Activated T-cell treated with anti-CD3 and anti-CD28 coated beads, Interleukin-2, amount 50 U/mL, for 4 hours (primary cell): ENCODE measurements at regions not wholly inside any gene's neighbourhood (a gene's known extent, or its start where the extent isn't known, plus 50 kb on each side); places are given as distances from the start of the nearest gene placed in this dataset.

Experiments used
- ATAC-seq, 2 donors: fragments of 200-7000 bp; cut with Tn5 transposase; one replicate each; pipeline ENCODE4 v1.10.0; 2021
- DNase-seq: peaks from one replicate; pipeline ENCODE4 v3.0.0-alpha.2; 2020
- H3K27me3 Mint-ChIP-seq: one replicate; pipeline ENCODE4 v1.8.0; 2021; ENCODE audit warnings: low read depth, mixed read lengths
- H3K36me3 Mint-ChIP-seq: one replicate; pipeline ENCODE4 v1.8.0; 2022; ENCODE audit warnings: mixed read lengths; ENCODE audit not compliant: insufficient read depth
- H3K4me1 Mint-ChIP-seq: one replicate; pipeline ENCODE4 v1.8.0; 2021; ENCODE audit warnings: low read depth, mixed read lengths
- H3K4me3 Mint-ChIP-seq: one replicate; pipeline ENCODE4 v1.8.0; 2021; ENCODE audit warnings: mild to moderate bottlenecking, moderate library complexity, mixed read lengths
- H3K9me3 Mint-ChIP-seq: one replicate; pipeline ENCODE4 v1.8.0; 2021; ENCODE audit warnings: mixed read lengths

DNA sequence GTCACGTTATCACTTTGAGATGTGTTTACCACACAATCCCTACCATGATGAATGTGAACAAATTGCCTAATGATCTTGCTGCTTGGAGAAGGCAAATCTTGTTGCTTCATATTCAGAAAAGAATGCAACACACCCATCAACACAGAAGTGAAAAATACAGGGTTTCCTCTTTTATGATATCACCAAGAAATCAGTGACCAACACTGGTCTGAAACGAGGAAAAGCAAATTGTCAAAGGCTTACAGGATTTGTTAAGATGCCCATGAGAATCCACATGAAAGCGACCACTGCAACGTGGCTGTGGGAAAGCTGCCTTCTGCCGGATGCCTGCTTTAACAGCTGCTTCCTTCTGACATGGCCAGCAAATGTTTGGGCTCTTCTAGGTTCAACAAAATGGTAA, 397.6 kb upstream of the LRATD1 start:
- Mint-ChIP-seq H3K4me1 (no peaks in the 10 kb centered on the region), H3K27me3 (no peaks in the 10 kb centered on the region), H3K4me3 (no peak overlapping the region), H3K36me3 (no peaks in the 10 kb centered on the region), H3K9me3 (no peaks in the 10 kb centered on the region)
- DNase-seq (no peak), ATAC-seq (no peak)

DNA sequence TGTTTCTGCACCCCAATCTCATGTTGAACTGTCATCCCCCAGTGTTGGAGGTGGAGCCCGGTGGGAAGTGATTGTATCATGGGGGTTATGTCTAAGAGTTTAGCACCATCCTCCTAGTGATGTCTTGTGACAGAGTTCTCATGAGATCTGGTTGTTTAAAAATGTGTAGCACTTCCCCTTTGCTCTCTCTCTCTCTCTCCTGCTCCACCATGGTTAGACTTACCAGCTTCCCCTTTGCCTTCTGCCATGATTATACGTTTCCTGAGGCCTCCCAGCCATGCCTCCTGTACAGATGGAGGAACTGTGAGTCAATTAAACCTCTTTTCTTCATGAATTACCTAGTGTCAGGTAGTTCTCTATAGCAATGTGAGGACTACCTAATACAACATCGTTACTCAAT, 396.9 kb upstream of the LRATD1 start:
- Mint-ChIP-seq H3K36me3 (no peaks in the 10 kb centered on the region), H3K9me3 (no peaks in the 10 kb centered on the region), H3K4me3 (no peak overlapping the region), H3K4me1 (no peaks in the 10 kb centered on the region), H3K27me3 (no peaks in the 10 kb centered on the region)
- ATAC-seq (no peak), DNase-seq (no peak)

DNA sequence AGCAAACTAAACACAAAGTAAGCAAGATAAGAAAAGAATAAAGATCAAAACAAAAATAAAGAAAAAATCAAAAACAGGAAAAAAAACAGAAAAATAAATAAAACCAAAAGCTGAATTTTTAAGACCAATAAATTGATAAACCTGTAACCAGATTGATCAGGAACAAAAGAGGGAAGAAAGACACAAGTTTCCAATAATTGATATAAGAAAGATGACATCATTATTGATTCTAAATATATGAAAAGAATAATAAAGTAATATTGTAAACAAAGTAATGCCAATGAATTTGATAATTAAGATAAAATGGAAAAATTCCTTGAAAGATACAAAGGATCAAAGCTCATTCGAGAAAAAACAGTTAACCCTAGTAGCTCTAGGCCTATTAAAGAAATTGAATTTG, 394.6 kb upstream of the LRATD1 start:
- ATAC-seq, result no peak
- Mint-ChIP-seq H3K9me3 (no peaks in the 10 kb centered on the region), H3K4me1 (no peaks in the 10 kb centered on the region), H3K36me3 (no peaks in the 10 kb centered on the region), H3K27me3 (no peaks in the 10 kb centered on the region), H3K4me3 (no peak overlapping the region)
- no peak for DNase-seq

DNA sequence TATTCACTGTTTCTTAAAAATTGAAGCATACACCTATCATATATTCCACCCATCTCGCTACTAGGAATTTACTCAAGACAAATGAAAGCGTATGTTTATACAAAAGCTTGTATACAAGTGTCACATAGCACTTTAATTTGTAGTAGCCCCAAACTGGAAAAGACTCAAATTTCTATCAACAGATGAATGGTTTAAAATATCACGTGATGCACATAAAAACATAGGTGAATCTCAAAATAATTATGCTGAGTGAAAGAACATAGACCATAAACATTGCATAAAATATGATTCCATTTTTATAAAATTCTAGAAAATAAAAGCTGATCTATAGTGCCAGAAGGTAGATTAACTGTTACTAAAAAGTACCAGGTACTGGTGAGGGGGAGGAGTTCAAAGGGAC, 392.9 kb upstream of the LRATD1 start:
- DNase-seq, result no peak
- no peaks in the 10 kb centered on the region for H3K36me3 Mint-ChIP-seq
- H3K4me1 Mint-ChIP-seq, result no peaks in the 10 kb centered on the region
- H3K27me3 Mint-ChIP-seq, result no peaks in the 10 kb centered on the region
- H3K4me3 Mint-ChIP-seq, result no peak overlapping the region
- no peak for ATAC-seq
- H3K9me3 Mint-ChIP-seq, result no peaks in the 10 kb centered on the region

DNA sequence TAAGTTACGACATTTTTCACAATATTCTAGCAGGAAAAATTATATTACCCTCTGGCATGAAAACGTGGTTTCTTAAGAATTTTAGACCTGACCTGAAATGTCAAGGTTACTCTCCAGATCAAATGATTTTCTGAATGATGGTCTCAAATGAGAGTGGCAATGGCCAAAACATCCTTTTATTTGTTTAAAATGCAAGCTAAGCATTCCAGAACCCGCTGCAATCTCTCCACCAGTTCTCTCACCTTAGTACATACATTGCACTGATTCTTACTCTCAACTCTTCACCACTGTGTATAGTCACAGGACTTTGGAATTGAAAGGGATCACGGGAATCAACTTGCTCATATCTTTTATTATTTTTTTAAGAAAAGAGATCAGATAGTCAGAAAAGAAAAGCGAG, 391.6 kb upstream of the LRATD1 start:
- ATAC-seq (no peak), DNase-seq (no peak)
- Mint-ChIP-seq H3K27me3 (no peaks in the 10 kb centered on the region), H3K4me3 (no peak overlapping the region), H3K4me1 (no peaks in the 10 kb centered on the region), H3K36me3 (no peaks in the 10 kb centered on the region), H3K9me3 (no peaks in the 10 kb centered on the region)

DNA sequence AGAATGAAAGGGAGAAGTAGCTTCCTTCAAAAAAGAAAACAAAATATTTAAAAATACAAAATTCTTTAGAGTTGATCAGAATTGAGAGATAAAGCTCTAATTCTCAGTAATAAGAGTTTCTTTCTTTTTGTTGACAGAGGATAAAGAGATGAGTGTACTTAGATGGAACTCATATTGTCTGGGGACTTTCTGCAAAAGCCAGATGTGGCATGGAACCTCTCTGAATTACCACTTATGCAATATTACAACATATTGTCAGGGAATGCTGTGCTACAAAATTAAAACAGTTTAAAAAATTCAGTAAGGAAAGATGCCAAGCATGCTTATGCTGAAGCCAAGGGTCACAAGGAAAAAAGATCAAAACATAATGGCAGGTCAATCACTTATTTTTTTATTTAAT, 386.6 kb upstream of the LRATD1 start:
- H3K27me3 Mint-ChIP-seq, result no peaks in the 10 kb centered on the region
- no peaks in the 10 kb centered on the region for H3K4me1 Mint-ChIP-seq

DNA sequence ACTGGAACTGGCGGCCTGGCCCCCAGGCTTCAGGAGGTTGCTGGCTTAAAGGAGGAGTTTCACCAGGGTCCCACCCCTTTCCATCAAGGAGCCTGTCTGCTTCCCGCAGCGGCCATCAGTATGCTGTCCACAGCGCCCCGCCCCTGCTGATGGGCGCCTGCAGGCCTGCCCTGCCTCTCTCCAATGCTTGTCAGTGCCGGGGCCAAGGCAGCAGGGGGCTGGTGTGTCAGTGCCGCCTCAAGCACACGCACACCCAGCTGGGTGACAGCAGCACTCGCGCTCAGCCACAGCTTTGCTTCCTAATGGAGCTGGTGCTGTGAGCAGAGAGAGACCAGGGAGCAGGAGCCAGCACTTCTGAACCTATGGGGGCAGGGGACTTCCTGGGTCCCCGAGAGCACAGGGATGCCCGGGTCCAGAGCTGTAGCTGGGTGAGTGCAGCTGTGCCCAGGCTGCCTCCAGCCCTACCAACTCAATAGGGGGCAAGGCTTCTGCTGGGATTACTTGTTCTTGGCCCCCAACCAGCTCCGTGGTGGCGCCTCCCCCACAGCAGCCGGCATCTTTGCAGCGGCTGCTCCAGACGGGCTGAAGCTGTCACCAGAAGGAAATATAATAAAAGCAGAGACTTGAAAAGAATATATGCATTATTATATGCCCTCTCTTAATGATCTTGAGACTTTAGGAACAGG, 377.2 kb upstream of the LRATD1 start:
- no peaks in the 10 kb centered on the region for H3K4me1 Mint-ChIP-seq
- H3K36me3 Mint-ChIP-seq, result no peaks in the 10 kb centered on the region
- ATAC-seq (no peak), DNase-seq (no peak)
- H3K27me3 Mint-ChIP-seq, result no peaks in the 10 kb centered on the region
- no peak overlapping the region for H3K4me3 Mint-ChIP-seq
- H3K9me3 Mint-ChIP-seq, result peaks cover 9% of the 10 kb centered on the region

More for the DNA sequence above, 386.6 kb upstream of the LRATD1 start:
- Mint-ChIP-seq H3K36me3 (no peaks in the 10 kb centered on the region), H3K9me3 (no peaks in the 10 kb centered on the region), H3K4me3 (no peak overlapping the region)
- no peak for DNase-seq
- no peak for ATAC-seq

DNA sequence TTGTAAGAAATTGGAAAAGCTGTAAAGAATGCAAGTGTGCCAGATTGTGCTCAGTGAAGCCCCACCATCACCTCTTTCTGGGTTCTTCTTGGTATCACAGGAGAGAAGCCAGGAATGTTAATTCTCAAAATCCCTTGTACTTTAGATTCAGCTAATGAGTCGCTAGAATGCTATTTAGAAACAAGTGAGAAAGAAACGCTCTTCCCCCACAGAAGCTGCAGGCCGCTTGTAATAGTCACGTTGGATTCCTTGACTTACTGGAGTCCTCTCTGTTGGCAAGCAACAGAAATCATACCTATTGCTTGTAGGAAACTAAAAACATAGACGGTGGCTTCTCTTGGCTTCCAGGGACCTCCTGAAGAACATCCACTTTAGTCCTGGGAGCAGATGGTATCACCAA, 375.6 kb upstream of the LRATD1 start:
- Mint-ChIP-seq H3K36me3 (no peaks in the 10 kb centered on the region), H3K4me1 (no peaks in the 10 kb centered on the region), H3K9me3 (peaks cover 4% of the 10 kb centered on the region), H3K27me3 (no peaks in the 10 kb centered on the region), H3K4me3 (no peak overlapping the region)
- DNase-seq, result no peak
- no peak for ATAC-seq

DNA sequence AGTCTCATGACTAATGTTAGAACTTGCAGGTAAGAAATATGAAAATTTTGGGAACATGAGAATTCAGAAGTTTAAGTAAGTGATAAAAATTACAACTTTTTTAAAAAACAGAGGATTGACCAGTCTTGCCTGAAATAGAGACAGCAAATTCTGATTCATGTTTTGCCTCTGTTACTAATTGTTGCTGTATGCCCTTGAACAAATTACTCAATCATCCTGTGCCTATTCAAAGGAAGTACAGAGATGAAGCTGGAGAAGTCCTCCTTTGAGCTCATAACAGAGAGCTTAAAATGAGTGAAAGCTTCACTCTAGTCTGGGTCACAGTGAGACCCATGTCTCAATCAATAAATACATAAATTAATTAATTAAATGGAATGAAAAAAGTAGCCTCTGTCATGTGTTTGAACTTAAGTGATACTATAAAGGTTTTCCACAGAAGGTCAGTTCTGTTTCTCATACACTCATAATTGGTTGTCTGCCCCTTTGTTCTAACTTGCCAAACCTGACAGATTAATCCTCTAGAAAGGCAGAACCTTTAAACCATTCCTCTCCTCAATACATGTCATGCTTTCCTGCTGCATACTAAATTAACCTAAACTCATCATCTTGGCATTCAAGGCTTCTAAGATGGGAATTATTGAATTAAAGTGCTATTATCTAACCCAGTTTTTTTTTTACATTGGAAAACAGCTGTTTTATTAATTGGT, 374.6 kb upstream of the LRATD1 start:
- DNase-seq (no peak), ATAC-seq (no peak)
- no peaks in the 10 kb centered on the region for H3K4me1 Mint-ChIP-seq
- H3K9me3 Mint-ChIP-seq, result peaks cover 4% of the 10 kb centered on the region
- no peaks in the 10 kb centered on the region for H3K36me3 Mint-ChIP-seq
- H3K4me3 Mint-ChIP-seq, result no peak overlapping the region
- no peaks in the 10 kb centered on the region for H3K27me3 Mint-ChIP-seq

DNA sequence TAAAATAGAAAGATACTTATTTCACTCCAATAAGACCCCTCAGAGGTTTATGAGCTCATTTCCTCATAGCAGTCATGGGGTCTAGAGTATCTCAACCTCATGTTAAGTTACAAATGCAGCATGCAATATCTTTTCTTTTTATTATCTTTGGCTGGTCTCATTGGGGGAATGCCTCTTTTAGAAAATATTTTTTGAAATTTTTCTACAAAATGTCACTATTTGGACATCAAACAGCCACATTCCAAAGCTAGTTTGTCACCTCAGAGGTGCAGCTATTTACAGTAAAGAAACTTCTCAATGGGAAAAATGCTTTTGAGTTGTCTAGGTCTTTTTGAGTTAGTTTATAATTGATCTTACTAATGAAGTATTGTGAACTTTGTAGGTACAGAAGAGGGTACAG, 370.7 kb upstream of the LRATD1 start:
- H3K4me1 Mint-ChIP-seq, result no peaks in the 10 kb centered on the region
- H3K9me3 Mint-ChIP-seq, result peaks cover 9% of the 10 kb centered on the region
- DNase-seq, result no peak
- H3K27me3 Mint-ChIP-seq, result no peaks in the 10 kb centered on the region
- no peaks in the 10 kb centered on the region for H3K36me3 Mint-ChIP-seq
- no peak overlapping the region for H3K4me3 Mint-ChIP-seq
- no peak for ATAC-seq

DNA sequence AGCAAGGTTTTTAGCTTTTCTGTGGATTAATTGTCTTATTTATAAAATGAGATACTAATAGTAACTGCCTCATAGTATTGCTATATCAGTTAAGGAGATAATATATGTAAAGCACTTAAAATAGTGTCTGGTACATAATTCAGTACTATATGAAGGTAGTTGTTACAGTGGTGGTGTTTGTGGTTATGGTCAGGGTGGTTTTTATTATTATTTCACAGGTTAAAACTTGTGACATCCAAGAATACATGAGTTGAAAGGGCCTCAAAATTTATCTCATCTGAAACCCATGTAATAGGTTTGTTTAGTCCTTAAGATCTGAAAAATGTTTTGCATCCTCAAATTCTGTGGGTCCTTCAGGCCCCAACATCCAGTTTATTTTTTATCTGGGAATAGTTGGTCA, 369.5 kb upstream of the LRATD1 start:
- DNase-seq, result no peak
- ATAC-seq, result no peak
- Mint-ChIP-seq H3K36me3 (no peaks in the 10 kb centered on the region), H3K4me3 (no peak overlapping the region), H3K9me3 (peaks cover 9% of the 10 kb centered on the region), H3K27me3 (no peaks in the 10 kb centered on the region), H3K4me1 (no peaks in the 10 kb centered on the region)

DNA sequence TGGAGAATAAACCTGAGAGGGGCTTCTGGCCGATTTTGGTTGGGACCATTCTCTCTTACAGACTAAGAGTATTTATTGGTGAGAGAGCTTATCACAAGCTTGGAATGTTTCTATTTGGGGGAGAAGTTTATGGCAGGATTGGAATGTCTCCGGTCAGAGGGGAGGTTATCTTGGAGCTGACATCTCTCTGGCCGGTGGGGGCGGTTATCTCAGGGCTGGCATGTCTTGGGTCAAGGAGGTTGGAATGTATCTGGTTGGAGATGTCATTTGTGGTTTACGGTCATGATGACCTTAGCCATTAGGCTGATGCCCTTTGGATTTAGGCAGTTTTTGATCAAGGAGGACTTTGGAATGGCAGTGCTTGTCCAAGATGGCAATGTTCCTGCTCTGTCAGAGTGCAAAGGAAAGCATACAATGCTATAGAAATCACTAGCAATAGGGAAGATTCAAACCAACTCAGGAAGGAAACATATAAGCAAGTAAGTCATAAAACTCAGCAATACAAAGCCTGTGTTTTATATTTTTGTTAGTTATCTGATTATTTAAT, 362.4 kb upstream of the LRATD1 start:
- no peaks in the 10 kb centered on the region for H3K27me3 Mint-ChIP-seq
- H3K9me3 Mint-ChIP-seq, result peaks cover 10% of the 10 kb centered on the region
- no peaks in the 10 kb centered on the region for H3K4me1 Mint-ChIP-seq
- DNase-seq, result no peak
- no peak overlapping the region for H3K4me3 Mint-ChIP-seq
- H3K36me3 Mint-ChIP-seq, result no peaks in the 10 kb centered on the region
- no peak for ATAC-seq

DNA sequence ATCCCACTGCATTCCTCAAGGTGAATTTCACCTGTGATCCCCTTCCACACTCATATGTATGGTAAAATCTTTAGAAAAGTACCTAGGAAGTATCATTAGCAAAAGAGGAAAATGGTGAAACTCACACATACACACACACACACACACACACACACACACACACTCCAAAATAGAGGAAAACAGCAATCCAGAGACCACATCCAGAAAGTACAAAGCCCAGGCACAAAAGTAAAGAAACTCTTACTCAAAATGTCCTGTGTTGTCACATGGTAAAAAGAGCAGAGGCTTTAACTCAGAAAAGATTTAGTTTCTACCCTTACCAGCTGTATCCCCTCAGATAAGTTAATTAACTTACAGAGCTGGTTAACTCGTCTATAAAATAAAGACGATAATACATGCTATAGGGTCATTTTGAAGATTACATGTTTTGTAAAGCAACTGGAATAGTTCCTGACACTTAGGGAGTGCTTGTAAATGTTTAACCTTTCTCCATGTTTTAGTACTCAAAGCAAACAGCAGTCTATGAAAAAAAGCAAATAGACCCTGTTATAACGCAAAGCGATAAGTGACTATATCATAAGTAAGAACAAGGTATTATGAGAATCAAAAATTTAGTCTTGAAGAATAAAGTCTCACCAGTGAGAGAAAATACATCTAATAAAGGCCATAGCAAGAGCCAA, 360.0 kb upstream of the LRATD1 start:
- no peaks in the 10 kb centered on the region for H3K4me1 Mint-ChIP-seq

DNA sequence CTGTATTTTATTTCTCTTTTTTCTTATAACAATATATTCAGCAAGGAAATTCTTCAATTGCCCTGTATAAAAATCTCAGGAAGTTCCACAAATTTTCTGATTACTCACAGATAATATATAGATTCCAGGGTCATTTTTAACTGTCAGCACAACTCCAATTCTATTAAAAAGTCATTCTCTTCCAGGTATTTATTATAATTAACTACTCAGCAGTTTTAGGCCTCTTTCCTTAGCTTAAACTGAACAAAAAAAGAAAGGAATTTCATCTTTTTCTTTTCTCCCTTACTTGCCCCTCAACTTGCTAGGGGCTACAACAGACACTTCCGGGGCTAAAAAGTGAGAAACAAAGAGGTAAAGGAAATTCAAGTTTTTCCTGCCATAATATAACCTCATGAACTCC, 358.9 kb upstream of the LRATD1 start:
- H3K27me3 Mint-ChIP-seq, result no peaks in the 10 kb centered on the region
- peaks cover 19% of the 10 kb centered on the region for H3K9me3 Mint-ChIP-seq
- DNase-seq (no peak), ATAC-seq (no peak)
- H3K36me3 Mint-ChIP-seq, result no peaks in the 10 kb centered on the region
- no peak overlapping the region for H3K4me3 Mint-ChIP-seq
- no peaks in the 10 kb centered on the region for H3K4me1 Mint-ChIP-seq

More for the DNA sequence above, 360.0 kb upstream of the LRATD1 start:
- Mint-ChIP-seq H3K9me3 (peaks cover 9% of the 10 kb centered on the region), H3K36me3 (no peaks in the 10 kb centered on the region), H3K27me3 (no peaks in the 10 kb centered on the region), H3K4me3 (no peak overlapping the region)
- DNase-seq, result no peak
- no peak for ATAC-seq

DNA sequence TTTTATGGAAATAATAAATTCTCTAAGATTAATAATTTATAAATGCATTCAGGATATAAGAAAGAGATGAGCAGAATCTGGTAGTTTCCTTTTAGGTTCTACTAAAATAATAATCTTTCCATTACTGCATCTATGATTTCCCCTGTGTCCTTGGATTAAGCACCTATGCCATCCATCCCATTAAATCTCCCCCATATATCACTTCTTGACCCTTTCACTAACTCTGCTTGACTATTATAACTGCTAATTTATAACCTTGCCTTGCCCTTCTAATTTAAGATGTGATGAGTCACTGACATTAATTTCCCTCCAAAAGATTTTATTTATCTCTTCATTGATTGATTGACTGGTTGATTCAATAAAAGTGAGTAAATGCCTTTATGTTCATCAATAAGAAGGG, 348.3 kb upstream of the LRATD1 start:
- Mint-ChIP-seq H3K27me3 (no peaks in the 10 kb centered on the region), H3K4me1 (no peaks in the 10 kb centered on the region), H3K4me3 (no peak overlapping the region), H3K9me3 (peaks cover 11% of the 10 kb centered on the region), H3K36me3 (no peaks in the 10 kb centered on the region)
- DNase-seq, result no peak
- ATAC-seq, result no peak
